ENCODE measurements at regions not wholly inside any gene's neighbourhood (a gene's known extent, or its start where the extent isn't known, plus 50 kb on each side); places are given as distances from the start of the nearest gene placed in this dataset.
A peak's percentile ranks its signal among the peaks of the same experiment; 100 is the strongest.
"Not testable (repeated sequence)": the region's sequence is repeated elsewhere in the genome, so short reads cannot be mapped to it uniquely, and the experiment has no call there.

- no peak for DNase-seq
Measured at GRCh38 chr12:71299541-71300376, 139.8 kb upstream of the LGR5 start.

DNA sequence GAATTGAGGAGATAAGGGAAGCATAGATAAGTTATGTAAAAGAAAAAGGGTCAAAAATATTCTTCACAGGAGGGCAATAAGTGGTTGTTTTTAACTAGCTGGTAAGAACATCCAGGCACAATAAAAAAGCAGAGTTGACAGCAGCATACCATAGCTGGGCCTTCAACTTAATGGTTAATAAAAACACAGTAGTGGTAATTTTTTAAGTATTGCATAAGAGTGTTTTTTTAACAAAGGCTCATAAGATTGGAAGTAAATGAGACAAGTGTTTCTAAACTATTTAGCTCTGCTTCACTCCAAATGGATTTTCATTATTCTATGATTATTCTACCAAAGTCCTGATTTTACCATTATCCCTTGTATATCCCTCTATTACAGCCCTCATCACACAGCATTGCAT, 140.1 kb upstream of the TSPAN8 start:
- DNase-seq, result no peak

DNA sequence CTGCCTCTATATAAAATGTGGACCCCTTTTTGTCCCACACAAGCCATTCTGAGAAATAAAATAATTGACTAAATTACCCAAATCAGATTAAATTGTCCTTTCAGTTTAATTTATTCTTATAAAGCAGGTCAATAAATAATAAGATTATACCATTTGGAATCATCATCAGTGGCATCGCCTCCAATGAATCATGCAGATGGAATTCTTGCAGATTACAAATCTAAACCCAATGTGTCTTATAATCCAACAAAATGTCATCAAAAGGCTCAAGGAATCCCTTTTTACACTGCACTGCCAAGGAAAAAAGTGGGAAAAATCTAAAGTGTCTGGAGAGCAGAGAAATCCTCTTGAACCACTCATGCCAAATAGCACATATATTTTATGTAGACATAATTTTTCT, 138.2 kb upstream of the TSPAN8 start:
- peak; percentile 42 for DNase-seq

GRCh38 chr12:71291746-71292145, 133.9 kb upstream of the TSPAN8 start:
- DNase-seq, result no peak

DNA sequence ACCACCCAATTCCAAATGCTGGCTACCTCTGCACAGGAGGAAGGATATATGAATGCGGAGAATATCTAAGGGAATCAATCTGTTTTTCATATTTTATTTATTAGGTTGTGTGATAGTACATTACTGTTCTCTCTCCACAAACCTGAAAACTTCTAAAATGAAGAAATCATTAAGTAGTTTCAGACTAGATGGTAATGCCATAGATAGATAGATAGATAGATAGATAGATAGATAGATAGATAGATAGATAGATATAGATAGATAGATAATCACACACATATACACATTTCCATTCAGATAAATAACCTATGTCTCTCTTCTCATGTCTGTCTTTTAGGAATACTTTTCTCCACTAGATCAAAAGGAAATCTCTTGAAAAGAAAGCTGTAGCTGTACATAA, 126.1 kb upstream of the TSPAN8 start:
- DNase-seq, result no peak

- DNase-seq, result no peak
Measured at GRCh38 chr12:71282925-71283324, 125.1 kb upstream of the TSPAN8 start.

DNA sequence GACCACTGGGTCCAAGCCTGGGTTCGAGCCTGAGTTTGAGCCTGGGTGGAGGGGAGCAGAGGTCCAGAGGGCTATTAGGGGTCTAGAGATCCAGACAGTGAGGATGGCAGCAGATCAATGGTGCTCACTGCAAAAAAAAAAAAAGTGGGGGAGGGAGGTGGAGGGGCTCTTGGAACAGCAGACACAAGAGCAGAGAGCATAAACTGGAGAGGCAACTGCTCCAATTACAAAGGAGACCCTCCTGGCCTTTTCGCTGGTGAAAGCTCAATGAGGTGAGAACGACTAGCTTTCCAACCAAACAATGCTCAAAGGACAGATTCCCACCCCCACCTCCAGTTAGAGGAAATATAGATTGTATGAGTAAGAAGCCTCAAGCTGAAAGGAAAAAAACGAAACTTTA, 124.2 kb upstream of the TSPAN8 start:
- no peak for DNase-seq

DNA sequence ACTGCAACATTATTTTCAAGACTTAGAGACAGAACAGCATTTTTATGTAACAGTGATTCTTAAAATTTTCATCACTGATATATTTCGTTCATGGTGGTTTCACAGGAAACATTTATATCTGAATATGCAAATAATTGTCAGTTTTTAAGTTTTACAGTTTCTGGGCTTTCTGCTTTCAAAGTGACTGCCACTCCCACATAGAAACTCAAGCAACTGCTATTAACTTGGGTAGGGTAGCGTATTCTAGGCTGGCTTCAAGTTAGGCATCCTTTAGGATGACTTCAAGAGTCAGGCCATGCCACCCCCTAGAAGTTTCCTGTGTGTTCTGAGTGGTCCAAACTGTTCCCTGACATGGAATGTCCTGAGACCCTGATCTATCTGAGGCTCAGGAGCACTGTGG, 123.6 kb upstream of the TSPAN8 start:
- no peak for DNase-seq

DNA sequence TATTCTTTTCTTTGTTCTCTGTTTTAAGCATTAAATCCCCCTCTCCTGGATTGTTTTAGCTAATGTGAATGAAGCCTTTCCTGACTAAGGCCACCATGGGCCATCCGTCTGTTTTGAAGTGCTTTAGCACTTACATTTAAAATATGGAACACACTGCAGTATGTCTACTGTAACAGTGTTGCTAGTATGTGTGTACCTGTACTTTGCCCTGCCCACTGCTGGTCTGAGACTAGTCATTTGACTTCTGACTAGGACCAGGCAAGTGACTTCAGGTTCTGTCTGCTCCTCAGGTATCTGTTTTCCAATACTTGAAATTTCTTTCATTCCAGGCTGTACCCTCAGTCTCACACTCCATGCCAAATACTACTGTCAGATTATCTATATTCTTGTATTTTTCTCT, 120.1 kb upstream of the TSPAN8 start:
- DNase-seq, result no peak

GRCh38 chr12:71276541-71276940, 118.7 kb upstream of the TSPAN8 start:
- DNase-seq, result peak; percentile 84

GRCh38 chr12:71270794-71271193, 113.0 kb upstream of the TSPAN8 start:
- DNase-seq, result not testable (repeated sequence)

GRCh38 chr12:71270057-71270456, 112.3 kb upstream of the TSPAN8 start:
- no peak for DNase-seq

DNA sequence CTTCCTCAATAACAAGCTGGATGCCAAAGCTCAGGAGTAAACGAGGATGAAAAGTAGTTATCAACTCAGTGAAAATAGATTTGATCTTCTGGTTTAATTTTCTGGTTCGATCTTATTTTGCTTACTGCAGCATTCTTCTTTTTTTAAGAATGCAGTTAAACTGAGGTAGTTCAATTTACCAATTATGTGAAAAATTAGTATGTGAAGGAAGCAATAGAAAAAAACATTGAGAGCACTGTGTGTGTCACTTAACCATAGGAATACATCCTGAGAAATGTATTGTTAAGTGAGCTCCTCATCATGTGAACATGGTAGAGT, 111.4 kb upstream of the TSPAN8 start:
- no peak for DNase-seq

DNA sequence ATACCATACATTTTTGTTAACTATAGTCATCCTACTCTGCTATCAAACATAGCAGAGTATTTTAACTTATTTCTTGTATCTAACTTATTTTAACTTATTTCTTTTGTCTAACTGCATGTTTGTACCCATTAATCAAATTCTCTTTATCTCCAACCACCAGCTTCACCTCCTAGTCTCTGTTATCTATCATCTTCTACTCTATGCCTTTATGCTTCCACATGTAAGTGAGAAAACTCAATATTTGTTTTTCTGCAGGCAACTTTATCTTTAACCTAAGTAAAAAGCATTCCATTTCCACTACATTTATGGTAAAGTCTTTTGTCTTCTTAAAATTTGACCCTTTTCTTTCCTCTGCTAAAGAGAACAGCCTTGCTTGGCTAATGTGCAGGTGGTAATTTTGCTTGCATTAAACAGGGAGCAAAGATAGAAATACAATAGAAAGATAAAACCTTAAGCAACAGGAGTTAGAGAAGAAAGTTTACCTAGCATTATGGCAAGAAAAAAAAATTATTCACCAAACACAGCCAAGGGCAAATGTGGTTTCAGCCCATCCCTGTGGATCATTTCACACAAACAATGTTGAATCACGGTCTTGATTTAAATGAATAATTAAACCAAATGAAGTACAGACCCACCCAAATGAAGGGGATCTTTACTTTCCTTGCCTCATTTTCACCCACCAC, 110.9 kb upstream of the TSPAN8 start:
- no peak for DNase-seq

DNA sequence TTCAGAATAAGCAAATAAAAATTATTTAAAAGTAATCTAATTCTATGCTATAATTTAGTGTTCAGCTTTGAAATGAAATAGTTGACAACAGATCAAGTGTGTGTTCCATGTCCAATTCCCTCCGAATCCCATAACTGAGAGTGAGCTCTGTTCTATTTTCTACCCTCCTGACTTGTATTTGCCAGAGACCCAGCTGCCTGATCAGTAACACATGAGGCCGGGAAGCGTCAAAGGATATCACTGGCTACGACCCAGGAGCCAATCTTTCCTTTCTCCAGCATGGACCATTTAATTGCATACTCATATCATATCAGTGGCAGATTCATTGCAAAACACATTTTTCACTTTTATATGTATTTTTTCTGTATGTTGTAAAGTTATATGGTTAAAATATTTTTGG, 108.8 kb upstream of the TSPAN8 start:
- DNase-seq, result peak; percentile 89

DNA sequence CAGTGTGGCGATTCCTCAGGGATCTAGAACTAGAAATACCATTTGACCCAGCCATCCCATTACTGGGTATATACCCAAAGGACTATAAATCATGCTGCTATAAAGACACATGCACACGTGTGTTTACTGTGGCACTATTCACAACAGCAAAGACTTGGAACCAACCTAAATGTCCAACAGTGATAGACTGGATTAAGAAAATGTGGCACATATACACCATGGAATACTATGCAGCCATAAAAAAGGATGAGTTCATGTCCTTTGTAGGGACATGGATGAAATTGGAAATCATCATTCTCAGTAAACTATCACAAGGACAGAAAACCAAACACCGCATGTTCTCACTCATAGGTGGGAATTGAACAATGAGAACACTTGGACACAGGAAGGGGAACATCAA, 107.9 kb upstream of the TSPAN8 start:
- DNase-seq, result not testable (repeated sequence)

GRCh38 chr12:71262466-71262865, 104.7 kb upstream of the TSPAN8 start:
- peak; percentile 27 for DNase-seq

DNA sequence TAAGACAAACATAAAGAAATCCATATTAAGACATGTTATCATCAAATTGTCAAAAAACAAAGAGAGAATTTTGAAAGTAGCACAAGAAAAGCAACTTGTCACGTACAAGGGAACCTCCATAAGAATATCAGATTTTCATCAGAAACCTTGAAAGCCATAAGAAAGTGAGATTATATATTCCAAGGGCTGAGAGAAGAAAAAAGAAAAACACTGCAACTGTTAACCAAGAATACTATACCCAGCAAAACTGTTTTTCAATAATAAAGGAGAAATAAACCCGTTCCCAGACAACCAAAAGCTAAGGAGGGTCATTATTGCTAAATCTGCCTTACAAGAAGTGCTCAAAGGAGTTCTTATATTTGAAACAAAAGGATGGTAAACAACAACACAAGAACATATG, 94.7 kb upstream of the TSPAN8 start:
- DNase-seq, result no peak

DNA sequence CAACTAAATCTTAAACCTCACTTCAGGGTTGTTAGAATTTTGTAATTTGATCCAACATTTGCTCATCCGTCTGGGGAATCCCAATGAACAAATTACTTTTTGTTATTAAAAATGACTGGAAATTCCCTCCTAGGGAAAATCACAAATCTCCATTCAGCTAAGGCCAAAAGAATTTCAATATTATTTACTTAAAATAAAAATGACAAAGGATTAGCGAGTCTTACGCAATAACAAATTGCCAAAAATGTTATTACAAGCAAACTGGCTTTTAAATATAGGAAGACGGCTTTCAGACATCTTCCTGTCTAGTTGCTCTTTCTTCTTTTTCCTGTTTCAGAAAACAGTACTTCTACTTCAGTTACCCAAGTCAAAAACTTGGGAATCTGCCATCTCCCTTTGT, 92.4 kb upstream of the TSPAN8 start:
- DNase-seq, result no peak

DNA sequence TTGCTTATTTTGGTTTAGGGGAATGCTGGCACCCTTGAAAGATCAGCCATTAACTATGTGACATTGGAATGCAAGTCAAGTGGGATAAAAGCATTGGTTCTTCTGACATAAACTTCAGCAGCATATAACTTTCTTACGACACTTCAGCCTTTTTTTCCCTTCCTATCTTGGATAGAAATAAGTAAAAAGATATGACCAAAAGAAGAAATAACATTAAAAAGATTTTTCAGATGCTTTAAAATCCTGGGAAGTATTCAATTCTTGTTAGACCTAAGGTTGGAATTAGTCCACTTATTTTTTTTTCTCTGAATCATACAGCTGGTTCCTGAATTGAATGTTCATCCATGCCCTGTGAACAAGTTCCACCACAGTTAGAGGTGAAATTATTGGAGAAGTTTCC, 85.6 kb upstream of the TSPAN8 start:
- no peak for DNase-seq

DNA sequence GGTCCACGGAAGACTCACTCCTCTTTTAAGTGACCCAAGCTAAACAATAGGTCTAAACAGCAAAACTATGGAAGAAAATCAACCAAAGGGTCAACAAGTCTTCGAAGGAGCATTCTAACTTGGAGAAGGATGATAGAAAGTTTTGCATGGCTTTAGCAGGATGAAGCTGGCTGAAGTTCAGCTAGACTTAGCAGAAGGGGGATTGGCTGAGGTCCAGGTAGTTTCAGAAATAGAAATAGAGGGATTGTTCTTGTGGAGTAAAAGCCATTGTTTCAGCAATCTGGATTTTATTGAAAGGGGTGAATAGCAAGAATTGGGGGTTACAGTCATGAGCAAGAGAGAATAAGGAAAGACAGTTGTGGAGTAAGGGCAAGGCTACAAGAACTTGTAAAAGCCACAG, 84.7 kb upstream of the TSPAN8 start:
- DNase-seq, result peak; percentile 49

DNA sequence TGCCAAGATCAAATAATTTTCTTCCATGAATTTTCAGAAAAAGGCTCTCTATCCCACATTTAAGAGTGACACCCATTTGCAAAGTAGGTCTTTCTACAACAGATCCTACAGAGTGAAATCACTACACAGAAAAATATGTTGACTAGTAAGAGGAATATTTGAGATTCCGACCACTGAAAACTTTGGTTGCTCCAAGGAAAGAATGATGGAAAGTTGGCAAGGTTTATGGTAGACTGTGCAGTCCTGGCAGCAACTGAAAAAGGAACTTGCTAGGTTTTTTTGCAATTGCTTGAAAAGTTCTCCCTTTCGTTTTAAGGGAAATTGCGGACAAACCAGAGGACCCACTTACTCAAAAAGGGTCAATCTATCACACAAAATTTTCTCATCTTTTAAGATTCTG, 83.1 kb upstream of the TSPAN8 start:
- no peak for DNase-seq

- DNase-seq, result no peak
Measured at GRCh38 chr12:71239731-71240130, 81.9 kb upstream of the TSPAN8 start.

DNA sequence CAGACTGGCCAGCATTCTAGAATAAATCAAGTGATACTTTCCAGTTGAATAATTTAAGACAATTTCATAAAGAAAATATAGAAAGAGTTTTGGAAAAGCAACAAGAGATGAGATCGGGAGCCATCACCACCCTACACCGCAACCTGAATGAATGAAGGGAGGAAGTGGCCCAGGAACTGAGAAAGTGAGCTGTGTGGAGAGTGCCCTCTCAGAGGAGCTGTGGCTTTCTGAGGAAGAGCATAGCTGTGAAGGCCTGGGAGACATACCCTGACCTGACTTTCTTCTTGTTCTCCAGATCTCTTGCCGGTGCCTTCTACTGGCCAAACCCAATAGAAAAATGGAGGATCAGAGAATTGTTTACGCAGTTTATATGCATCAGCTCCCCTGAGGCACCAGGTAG, 79.3 kb upstream of the TSPAN8 start:
- no peak for DNase-seq
